Activated CD4-positive, alpha-beta memory T cell treated with anti-CD3 and anti-CD28 coated beads for 36 hours (primary cell): ENCODE measurements at regions not wholly inside any gene's neighbourhood (a gene's known extent, or its start where the extent isn't known, plus 50 kb on each side); places are given as distances from the start of the nearest gene placed in this dataset.
"Not testable (repeated sequence)": the region's sequence is repeated elsewhere in the genome, so short reads cannot be mapped to it uniquely, and the experiment has no call there.

Experiments
- CTCF ChIA-PET: fragments of 350-600 bp; sonication (Branson Sonifier 250); formaldehyde crosslinking; loops from one replicate; lab custom pipeline; 2021; ENCODE audit warnings: antibody characterized with exemption, inconsistent platforms; lab: Charles Lee
- POLR2A ChIA-PET: fragments of 350-600 bp; sonication (Branson Sonifier 250); formaldehyde crosslinking; loops from one replicate; lab custom pipeline; 2021; ENCODE audit warnings: antibody characterized with exemption; lab: Charles Lee
- DNase-seq: peaks from one replicate; pipeline ENCODE4 v3.0.0-alpha.2; 2020
- H3K27ac Mint-ChIP-seq: one replicate; pipeline ENCODE4 v1.8.0; 2021; ENCODE audit warnings: mixed read lengths
- H3K27me3 Mint-ChIP-seq: one replicate; pipeline ENCODE4 v1.8.0; 2021; ENCODE audit warnings: mixed read lengths
- H3K36me3 Mint-ChIP-seq: one replicate; pipeline ENCODE4 v1.8.0; 2021; ENCODE audit warnings: mixed read lengths
- H3K4me1 Mint-ChIP-seq: one replicate; pipeline ENCODE4 v1.8.0; 2021; ENCODE audit warnings: low read depth, mixed read lengths
- H3K4me3 Mint-ChIP-seq: one replicate; pipeline ENCODE4 v1.8.0; 2021; ENCODE audit warnings: mild to moderate bottlenecking, mixed read lengths
- H3K9me3 Mint-ChIP-seq: one replicate; pipeline ENCODE4 v1.8.0; 2021; ENCODE audit warnings: mixed read lengths
- intact Hi-C: fragments of 100-400 bp; cut with micrococcal nuclease; formaldehyde crosslinking; loops from one replicate; pipeline ENCODE4 v1.15.1; 2023

GRCh38 chr10:64033711-64034110 lies 512.5 kb downstream of the REEP3 start:
- DNase-seq: no peak
- CTCF ChIA-PET: interaction anchor here (0.6 kb wide), 1 partner anchor 167 kb away, joined by 4 read pairs; no protein-coding TSS in a partner anchor
- H3K9me3 Mint-ChIP-seq: no peaks in the 10 kb centered on the region
- H3K27ac Mint-ChIP-seq: no peak overlapping the region
- POLR2A ChIA-PET: no interaction called here
- H3K4me1 Mint-ChIP-seq: no peaks in the 10 kb centered on the region
- no peak overlapping the region for H3K4me3 Mint-ChIP-seq
- intact Hi-C loops: no loop called here
- H3K27me3 Mint-ChIP-seq: peaks cover 17% of the 10 kb centered on the region
- H3K36me3 Mint-ChIP-seq: no peaks in the 10 kb centered on the region

- Mint-ChIP-seq H3K4me3 (no peak overlapping the region), H3K27me3 (peaks cover 17% of the 10 kb centered on the region), H3K27ac (no peak overlapping the region), H3K9me3 (no peaks in the 10 kb centered on the region), H3K4me1 (peaks cover 4% of the 10 kb centered on the region), H3K36me3 (no peaks in the 10 kb centered on the region)
- POLR2A ChIA-PET: no interaction called here
- CTCF ChIA-PET: no interaction called here
- DNase-seq: no peak
- intact Hi-C loops: no loop called here
Observed at GRCh38 chr10:64036321-64036930, 515.2 kb downstream of the REEP3 start.

GRCh38 chr10:64037071-64037661 lies 516.0 kb downstream of the REEP3 start:
- DNase-seq: no peak
- Mint-ChIP-seq H3K27ac (no peak overlapping the region), H3K36me3 (no peaks in the 10 kb centered on the region), H3K9me3 (no peaks in the 10 kb centered on the region), H3K4me1 (peaks cover 4% of the 10 kb centered on the region), H3K27me3 (peaks cover 17% of the 10 kb centered on the region), H3K4me3 (no peak overlapping the region)
- ChIA-PET POLR2A (no interaction called here), CTCF (no interaction called here)
- intact Hi-C loops: no loop called here

GRCh38 chr10:64038107-64038506 lies 516.9 kb downstream of the REEP3 start:
- DNase-seq: no peak
- intact Hi-C loops: no loop called here
- POLR2A ChIA-PET: no interaction called here
- no peak overlapping the region for H3K27ac Mint-ChIP-seq
- no peaks in the 10 kb centered on the region for H3K36me3 Mint-ChIP-seq
- H3K4me3 Mint-ChIP-seq: no peak overlapping the region
- H3K4me1 Mint-ChIP-seq: peaks cover 4% of the 10 kb centered on the region
- H3K27me3 Mint-ChIP-seq: peaks cover 17% of the 10 kb centered on the region
- no peaks in the 10 kb centered on the region for H3K9me3 Mint-ChIP-seq
- CTCF ChIA-PET: interaction anchor here (1.5 kb wide), 1 partner anchor 171 kb away, joined by 3 read pairs; no protein-coding TSS in a partner anchor

- Mint-ChIP-seq H3K27me3 (peaks cover 15% of the 10 kb centered on the region), H3K27ac (no peak overlapping the region), H3K9me3 (no peaks in the 10 kb centered on the region), H3K36me3 (no peaks in the 10 kb centered on the region), H3K4me1 (peaks cover 4% of the 10 kb centered on the region), H3K4me3 (no peak overlapping the region)
- ChIA-PET CTCF (interaction anchor here (1.5 kb wide), 1 partner anchor 172 kb away, joined by 3 read pairs; no protein-coding TSS in a partner anchor), POLR2A (no interaction called here)
- DNase-seq: no peak
- intact Hi-C loops: no loop called here
Observed at GRCh38 chr10:64039198-64039597, 518.0 kb downstream of the REEP3 start.

GRCh38 chr10:64040781-64041180 lies 519.6 kb downstream of the REEP3 start:
- CTCF ChIA-PET: interaction anchor here (1.0 to 2.6 kb wide), 11 partner anchors 9 to 699 kb away, joined by 3 to 16 read pairs (median 4); no protein-coding TSS in a partner anchor
- H3K36me3 Mint-ChIP-seq: no peaks in the 10 kb centered on the region
- no peaks in the 10 kb centered on the region for H3K9me3 Mint-ChIP-seq
- H3K27me3 Mint-ChIP-seq: peaks cover 11% of the 10 kb centered on the region
- intact Hi-C loops: loop anchor here (1.0 to 10.0 kb wide), 2 partner anchors 168 to 354 kb away; no protein-coding TSS in a partner anchor
- H3K4me3 Mint-ChIP-seq: peak overlapping the region; percentile 46
- POLR2A ChIA-PET: no interaction called here
- H3K27ac Mint-ChIP-seq: no peak overlapping the region
- no peak for DNase-seq
- H3K4me1 Mint-ChIP-seq: peaks cover 4% of the 10 kb centered on the region

GRCh38 chr10:64041185-64041988 lies 520.2 kb downstream of the REEP3 start:
- Mint-ChIP-seq H3K9me3 (no peaks in the 10 kb centered on the region), H3K27me3 (peaks cover 8% of the 10 kb centered on the region), H3K4me1 (peaks cover 4% of the 10 kb centered on the region), H3K4me3 (peak overlapping the region; percentile 46), H3K27ac (no peak overlapping the region), H3K36me3 (no peaks in the 10 kb centered on the region)
- peak; percentile 89 for DNase-seq
- ChIA-PET CTCF (interaction anchor here (0.6 to 2.6 kb wide), 20 partner anchors 8 to 698 kb away, joined by 3 to 16 read pairs (median 4); no protein-coding TSS in a partner anchor), POLR2A (no interaction called here)
- intact Hi-C loops: loop anchor here (1.0 to 10.0 kb wide), 2 partner anchors 169 to 353 kb away; no protein-coding TSS in a partner anchor

GRCh38 chr10:64041989-64042490 lies 520.8 kb downstream of the REEP3 start:
- Mint-ChIP-seq H3K27ac (no peak overlapping the region), H3K4me3 (peak overlapping the region; percentile 14), H3K9me3 (no peaks in the 10 kb centered on the region), H3K36me3 (no peaks in the 10 kb centered on the region), H3K4me1 (peaks cover 4% of the 10 kb centered on the region), H3K27me3 (peaks cover 5% of the 10 kb centered on the region)
- intact Hi-C loops: loop anchor here (1.0 to 10.0 kb wide), 2 partner anchors 170 to 353 kb away; no protein-coding TSS in a partner anchor
- DNase-seq: no peak
- ChIA-PET CTCF (interaction anchor here (0.5 to 2.6 kb wide), 15 partner anchors 8 to 697 kb away, joined by 3 to 16 read pairs (median 4); no protein-coding TSS in a partner anchor), POLR2A (no interaction called here)

GRCh38 chr10:64044098-64044497 lies 522.9 kb downstream of the REEP3 start:
- peaks cover 4% of the 10 kb centered on the region for H3K4me1 Mint-ChIP-seq
- no peaks in the 10 kb centered on the region for H3K36me3 Mint-ChIP-seq
- no peaks in the 10 kb centered on the region for H3K27me3 Mint-ChIP-seq
- intact Hi-C loops: loop anchor here (10.0 kb wide), 1 partner anchor 351 kb away; no protein-coding TSS in a partner anchor
- CTCF ChIA-PET: no interaction called here
- H3K9me3 Mint-ChIP-seq: no peaks in the 10 kb centered on the region
- POLR2A ChIA-PET: no interaction called here
- DNase-seq: no peak
- no peak overlapping the region for H3K4me3 Mint-ChIP-seq
- H3K27ac Mint-ChIP-seq: no peak overlapping the region

- POLR2A ChIA-PET: not testable (repeated sequence)
Observed at GRCh38 chr10:64044957-64045632, 523.9 kb downstream of the REEP3 start.

GRCh38 chr10:64054392-64054791 lies 533.2 kb downstream of the REEP3 start:
- no peak overlapping the region for H3K27ac Mint-ChIP-seq
- ChIA-PET CTCF (interaction anchor here (1.4 to 3.7 kb wide), 2 partner anchors 9 to 13 kb away, joined by 4 to 16 read pairs; no protein-coding TSS in a partner anchor), POLR2A (no interaction called here)
- intact Hi-C loops: no loop called here
- no peaks in the 10 kb centered on the region for H3K4me1 Mint-ChIP-seq
- H3K9me3 Mint-ChIP-seq: no peaks in the 10 kb centered on the region
- H3K36me3 Mint-ChIP-seq: no peaks in the 10 kb centered on the region
- H3K4me3 Mint-ChIP-seq: no peak overlapping the region
- no peak for DNase-seq
- H3K27me3 Mint-ChIP-seq: no peaks in the 10 kb centered on the region

More at GRCh38 chr10:64044957-64045632, 523.9 kb downstream of the REEP3 start:
- H3K27ac Mint-ChIP-seq, CTCF ChIA-PET, H3K4me3 Mint-ChIP-seq, DNase-seq, H3K36me3 Mint-ChIP-seq, H3K4me1 Mint-ChIP-seq, H3K9me3 Mint-ChIP-seq, H3K27me3 Mint-ChIP-seq: not testable (repeated sequence)
- intact Hi-C loops: loop anchor here (10.0 kb wide), 1 partner anchor 350 kb away; no protein-coding TSS in a partner anchor
